GM23338 (cell line): ENCODE measurements at regions not wholly inside any gene's neighbourhood (a gene's known extent, or its start where the extent isn't known, plus 50 kb on each side); places are given as distances from the start of the nearest gene placed in this dataset.

Source experiments
- ATAC-seq: fragments of 200-7000 bp; cut with Tn5 transposase; 3 replicates; pipeline ENCODE4 v1.9.1; 2020
- DNase-seq: peaks from one replicate; pipeline ENCODE4 v3.0.0-alpha.2; 2015; ENCODE audit warnings: low spot score
- H2AFZ ChIP-seq: fragments of 200-600 bp; sonication (generic); 2 replicates; pipeline ENCODE4 v1.8.0; 2016; ENCODE audit warnings: antibody characterized with exemption, mild to moderate bottlenecking, moderate library complexity
- H3F3A ChIP-seq: fragments of 200-600 bp; sonication (generic); replicated peaks from 2 replicates; pipeline ENCODE4 v1.8.0; 2017; ENCODE audit warnings: antibody characterized with exemption, mixed run types, low read depth
- H3K27ac ChIP-seq: fragments of 200-600 bp; sonication (generic); 2 replicates; pipeline ENCODE4 v1.6.1; 2016; ENCODE audit warnings: low read depth
- H3K27me3 ChIP-seq: fragments of 200-600 bp; sonication (generic); 2 replicates; pipeline ENCODE4 v1.8.0; 2016; ENCODE audit warnings: mild to moderate bottlenecking, mixed run types, moderate library complexity; ENCODE audit not compliant: insufficient read depth
- H3K36me3 ChIP-seq: fragments of 200-600 bp; sonication (generic); 2 replicates; pipeline ENCODE4 v1.8.0; 2016; ENCODE audit warnings: mild to moderate bottlenecking; ENCODE audit not compliant: insufficient read depth
- H3K4me1 ChIP-seq: fragments of 200-600 bp; sonication (generic); 2 replicates; pipeline ENCODE4 v1.8.0; 2016; ENCODE audit warnings: mild to moderate bottlenecking, moderate library complexity; ENCODE audit not compliant: insufficient read depth
- H3K4me2 ChIP-seq: fragments of 200-600 bp; sonication (generic); 2 replicates; pipeline ENCODE4 v1.7.1; 2017; ENCODE audit warnings: mixed run types
- H3K4me3 ChIP-seq: fragments of 200-600 bp; sonication (generic); 2 replicates; pipeline ENCODE4 v1.6.1; 2016; ENCODE audit warnings: mixed run types
- H3K79me2 ChIP-seq: fragments of 200-600 bp; sonication (generic); replicated peaks from 2 replicates; pipeline ENCODE4 v1.8.0; 2017; ENCODE audit warnings: mild to moderate bottlenecking; ENCODE audit not compliant: insufficient read depth
- H3K9me2 ChIP-seq: fragments of 200-600 bp; sonication (generic); 2 replicates; pipeline ENCODE4 v1.8.0; 2017; ENCODE audit not compliant: insufficient read depth
- H4K20me1 ChIP-seq: fragments of 200-600 bp; sonication (generic); replicated peaks from 2 replicates; pipeline ENCODE4 v1.8.0; 2017; ENCODE audit warnings: mild to moderate bottlenecking; ENCODE audit not compliant: insufficient read depth
- H3K27ac Mint-ChIP-seq: 2 replicates; pipeline ENCODE4 v1.8.0; 2020; ENCODE audit warnings: inconsistent platforms, mild to moderate bottlenecking, moderate library complexity, mixed read lengths
- H3K27me3 Mint-ChIP-seq: 3 replicates; pipeline ENCODE4 v1.8.0; 2022; ENCODE audit warnings: low read depth, mild to moderate bottlenecking, moderate library complexity, mixed read lengths, inconsistent platforms; ENCODE audit not compliant: insufficient read depth, poor library complexity
- H3K36me3 Mint-ChIP-seq: 3 replicates; pipeline ENCODE4 v1.8.0; 2021; ENCODE audit warnings: low read depth, mild to moderate bottlenecking, inconsistent platforms, moderate library complexity, mixed read lengths
- H3K4me1 Mint-ChIP-seq: 3 replicates; pipeline ENCODE4 v1.8.0; 2020; ENCODE audit warnings: mild to moderate bottlenecking, inconsistent platforms, mixed read lengths
- H3K4me3 Mint-ChIP-seq: 3 replicates; pipeline ENCODE4 v1.8.0; 2021; ENCODE audit warnings: moderate library complexity, mild to moderate bottlenecking, inconsistent platforms, mixed read lengths
- H3K9me3 Mint-ChIP-seq: 3 replicates; pipeline ENCODE4 v1.8.0; 2020; ENCODE audit warnings: moderate library complexity, mild to moderate bottlenecking, inconsistent platforms, mixed read lengths
- CREB1 ChIP-seq: fragments of 250-450 bp; sonication (Bioruptor Pico); IDR thresholded peaks from 2 replicates; pipeline ENCODE4 v1.5.0; 2020; ENCODE audit warnings: low read depth, mild to moderate bottlenecking, moderate library complexity
- CTCF ChIP-seq, 2 experiments: fragments of 200-600 bp in 1 of 2; sonication (generic) in 1 of 2; conservative IDR thresholded peaks; 2 replicates each; pipeline versions ENCODE4 v1.5.1 to v1.6.1; 2016 to 2017; ENCODE audit warnings: antibody characterized with exemption in 2 of 2, low read depth in 2 of 2, mild to moderate bottlenecking in 2 of 2, moderate library complexity in 1 of 2
- ETS1 ChIP-seq: IDR thresholded peaks from 2 replicates; pipeline ENCODE4 v1.6.1; 2016; ENCODE audit warnings: antibody characterized with exemption
- EZH2 ChIP-seq: fragments of 200-600 bp; sonication (generic); IDR thresholded peaks from one replicate; pipeline ENCODE4 v1.8.0; 2017; ENCODE audit warnings: antibody characterized with exemption, mild to moderate bottlenecking, low read depth; ENCODE audit not compliant: unreplicated experiment
- EZH2phosphoT487 ChIP-seq: fragments of 200-600 bp; sonication (generic); IDR thresholded peaks from one replicate; pipeline ENCODE4 v1.8.1; 2018; ENCODE audit warnings: antibody characterized with exemption; ENCODE audit not compliant: unreplicated experiment
- JUNB ChIP-seq: IDR thresholded peaks from one replicate; pipeline ENCODE4 v1.6.1; 2016; ENCODE audit warnings: antibody characterized with exemption; ENCODE audit not compliant: unreplicated experiment
- NANOG ChIP-seq: IDR thresholded peaks from 2 replicates; pipeline ENCODE4 v1.6.1; 2016; ENCODE audit warnings: antibody characterized with exemption, borderline replicate concordance
- POLR2AphosphoS5 ChIP-seq: IDR thresholded peaks from 2 replicates; pipeline ENCODE4 v1.6.1; 2016; ENCODE audit warnings: antibody characterized with exemption, low read depth
- REST ChIP-seq: IDR thresholded peaks from one replicate; pipeline ENCODE4 v1.6.1; 2018; ENCODE audit warnings: antibody characterized with exemption; ENCODE audit not compliant: unreplicated experiment
- STAT1 ChIP-seq: IDR thresholded peaks from one replicate; pipeline ENCODE4 v1.6.1; 2016; ENCODE audit warnings: antibody characterized with exemption; ENCODE audit not compliant: unreplicated experiment
- ZNF114 ChIP-seq: fragments of 250-450 bp; sonication (Bioruptor Pico); IDR thresholded peaks from 2 replicates; pipeline ENCODE4 v1.5.0; 2020; ENCODE audit warnings: mild to moderate bottlenecking, moderate library complexity
- ZNF331 ChIP-seq: fragments of 250-450 bp; sonication (Bioruptor Pico); IDR thresholded peaks from 2 replicates; pipeline ENCODE4 v1.5.0; 2020; ENCODE audit warnings: low read depth, mild to moderate bottlenecking, moderate library complexity
- TF ChIP-seq, protein P1 (sequence below): fragments of 250-450 bp; sonication (Bioruptor Pico); IDR thresholded peaks from 2 replicates; pipeline ENCODE4 v1.5.0; 2020; ENCODE audit warnings: mild to moderate bottlenecking, moderate library complexity

DNA sequence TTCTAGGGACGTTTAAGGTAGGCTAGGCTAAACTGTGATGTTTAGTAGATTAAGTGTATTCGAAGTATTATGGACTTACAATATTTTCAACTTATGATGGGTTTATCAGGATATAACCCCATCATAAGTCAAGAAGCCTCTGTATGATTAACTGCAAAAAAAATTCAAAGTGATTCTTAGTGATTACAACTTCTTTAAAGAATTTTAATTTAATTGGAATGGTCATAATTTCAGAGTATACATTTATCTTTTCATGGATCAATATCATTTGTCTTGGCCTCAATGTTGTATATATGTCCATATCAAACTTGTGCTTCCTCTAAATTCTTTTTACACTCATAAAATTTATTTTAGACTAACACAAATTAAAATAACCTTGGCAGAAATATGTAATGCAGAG lies 183.3 kb upstream of the LRP1B start:
- DNase-seq = no peak
- Mint-ChIP-seq H3K4me3 (no peak overlapping the region), H3K27me3 (no peaks in the 10 kb centered on the region), H3K27ac (no peak overlapping the region; the same call in 1 of the 2 replicates), H3K36me3 (peaks cover 26% of the 10 kb centered on the region; the same call in 2 of the 3 replicates), H3K4me1 (no peaks in the 10 kb centered on the region), H3K9me3 (peaks cover 27% of the 10 kb centered on the region)
- Histone ChIP-seq H3K4me3 (no peak overlapping the region), H4K20me1 (no peaks in the 10 kb centered on the region), H3K4me1 (no peaks in the 10 kb centered on the region), H3K9me2 (no peaks in the 10 kb centered on the region), H3K36me3 (0 out of 2 replicates have a peak, but pooled peaks cover 3% of the 10 kb centered on the region), H2AFZ (no peak overlapping the region), H3K27me3 (no peaks in the 10 kb centered on the region), H3F3A (no peaks in the 10 kb centered on the region), H3K79me2 (no peaks in the 10 kb centered on the region), H3K27ac (no peak overlapping the region), H3K4me2 (no peak overlapping the region)
- no peak for TF ChIP-seq POLR2AphosphoS5
- TF ChIP-seq, protein P1, sequence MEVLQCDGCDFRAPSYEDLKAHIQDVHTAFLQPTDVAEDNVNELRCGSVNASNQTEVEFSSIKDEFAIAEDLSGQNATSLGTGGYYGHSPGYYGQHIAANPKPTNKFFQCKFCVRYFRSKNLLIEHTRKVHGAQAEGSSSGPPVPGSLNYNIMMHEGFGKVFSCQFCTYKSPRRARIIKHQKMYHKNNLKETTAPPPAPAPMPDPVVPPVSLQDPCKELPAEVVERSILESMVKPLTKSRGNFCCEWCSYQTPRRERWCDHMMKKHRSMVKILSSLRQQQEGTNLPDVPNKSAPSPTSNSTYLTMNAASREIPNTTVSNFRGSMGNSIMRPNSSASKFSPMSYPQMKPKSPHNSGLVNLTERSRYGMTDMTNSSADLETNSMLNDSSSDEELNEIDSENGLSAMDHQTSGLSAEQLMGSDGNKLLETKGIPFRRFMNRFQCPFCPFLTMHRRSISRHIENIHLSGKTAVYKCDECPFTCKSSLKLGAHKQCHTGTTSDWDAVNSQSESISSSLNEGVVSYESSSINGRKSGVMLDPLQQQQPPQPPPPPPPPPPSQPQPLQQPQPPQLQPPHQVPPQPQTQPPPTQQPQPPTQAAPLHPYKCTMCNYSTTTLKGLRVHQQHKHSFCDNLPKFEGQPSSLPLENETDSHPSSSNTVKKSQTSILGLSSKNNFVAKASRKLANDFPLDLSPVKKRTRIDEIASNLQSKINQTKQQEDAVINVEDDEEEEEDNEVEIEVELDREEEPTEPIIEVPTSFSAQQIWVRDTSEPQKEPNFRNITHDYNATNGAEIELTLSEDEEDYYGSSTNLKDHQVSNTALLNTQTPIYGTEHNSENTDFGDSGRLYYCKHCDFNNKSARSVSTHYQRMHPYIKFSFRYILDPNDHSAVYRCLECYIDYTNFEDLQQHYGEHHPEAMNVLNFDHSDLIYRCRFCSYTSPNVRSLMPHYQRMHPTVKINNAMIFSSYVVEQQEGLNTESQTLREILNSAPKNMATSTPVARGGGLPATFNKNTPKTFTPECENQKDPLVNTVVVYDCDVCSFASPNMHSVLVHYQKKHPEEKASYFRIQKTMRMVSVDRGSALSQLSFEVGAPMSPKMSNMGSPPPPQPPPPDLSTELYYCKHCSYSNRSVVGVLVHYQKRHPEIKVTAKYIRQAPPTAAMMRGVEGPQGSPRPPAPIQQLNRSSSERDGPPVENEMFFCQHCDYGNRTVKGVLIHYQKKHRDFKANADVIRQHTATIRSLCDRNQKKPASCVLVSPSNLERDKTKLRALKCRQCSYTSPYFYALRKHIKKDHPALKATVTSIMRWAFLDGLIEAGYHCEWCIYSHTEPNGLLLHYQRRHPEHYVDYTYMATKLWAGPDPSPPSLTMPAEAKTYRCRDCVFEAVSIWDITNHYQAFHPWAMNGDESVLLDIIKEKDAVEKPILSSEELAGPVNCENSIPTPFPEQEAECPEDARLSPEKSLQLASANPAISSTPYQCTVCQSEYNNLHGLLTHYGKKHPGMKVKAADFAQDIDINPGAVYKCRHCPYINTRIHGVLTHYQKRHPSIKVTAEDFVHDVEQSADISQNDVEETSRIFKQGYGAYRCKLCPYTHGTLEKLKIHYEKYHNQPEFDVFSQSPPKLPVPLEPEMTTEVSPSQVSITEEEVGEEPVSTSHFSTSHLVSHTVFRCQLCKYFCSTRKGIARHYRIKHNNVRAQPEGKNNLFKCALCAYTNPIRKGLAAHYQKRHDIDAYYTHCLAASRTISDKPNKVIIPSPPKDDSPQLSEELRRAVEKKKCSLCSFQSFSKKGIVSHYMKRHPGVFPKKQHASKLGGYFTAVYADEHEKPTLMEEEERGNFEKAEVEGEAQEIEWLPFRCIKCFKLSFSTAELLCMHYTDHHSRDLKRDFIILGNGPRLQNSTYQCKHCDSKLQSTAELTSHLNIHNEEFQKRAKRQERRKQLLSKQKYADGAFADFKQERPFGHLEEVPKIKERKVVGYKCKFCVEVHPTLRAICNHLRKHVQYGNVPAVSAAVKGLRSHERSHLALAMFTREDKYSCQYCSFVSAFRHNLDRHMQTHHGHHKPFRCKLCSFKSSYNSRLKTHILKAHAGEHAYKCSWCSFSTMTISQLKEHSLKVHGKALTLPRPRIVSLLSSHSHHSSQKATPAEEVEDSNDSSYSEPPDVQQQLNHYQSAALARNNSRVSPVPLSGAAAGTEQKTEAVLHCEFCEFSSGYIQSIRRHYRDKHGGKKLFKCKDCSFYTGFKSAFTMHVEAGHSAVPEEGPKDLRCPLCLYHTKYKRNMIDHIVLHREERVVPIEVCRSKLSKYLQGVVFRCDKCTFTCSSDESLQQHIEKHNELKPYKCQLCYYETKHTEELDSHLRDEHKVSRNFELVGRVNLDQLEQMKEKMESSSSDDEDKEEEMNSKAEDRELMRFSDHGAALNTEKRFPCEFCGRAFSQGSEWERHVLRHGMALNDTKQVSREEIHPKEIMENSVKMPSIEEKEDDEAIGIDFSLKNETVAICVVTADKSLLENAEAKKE (CRISPR knock-in tag) = no peak
- no peak for TF ChIP-seq ZNF114 (CRISPR knock-in tag)
- TF ChIP-seq ETS1 = no peak
- no peak for TF ChIP-seq ZNF331 (CRISPR knock-in tag)
- no peak for TF ChIP-seq CREB1 (CRISPR knock-in tag)
- no peak for TF ChIP-seq CTCF (conservative IDR thresholded peaks at IDR 0.05; ENCODE audit: low read depth in 2 of 2)
- no peak for TF ChIP-seq JUNB
- TF ChIP-seq EZH2 = no peak
- TF ChIP-seq EZH2phosphoT487 = no peak
- TF ChIP-seq STAT1 = no peak
- TF ChIP-seq NANOG = no peak
- no peak for TF ChIP-seq REST
- ATAC-seq = no peak
